ENCODE measurements at regions not wholly inside any gene's neighbourhood (a gene's known extent, or its start where the extent isn't known, plus 50 kb on each side); places are given as distances from the start of the nearest gene placed in this dataset.

- Histone ChIP-seq H3K4me1 (ENCODE audit: control insufficient read depth, insufficient read depth, low read length) (no peaks in the 10 kb centered on the region), H3K27me3 (ENCODE audit: control insufficient read depth, insufficient read depth) (no peaks in the 10 kb centered on the region), H3K27ac (ENCODE audit: low read length) (no peak overlapping the region), H3K4me3 (ENCODE audit: low read length) (no peak overlapping the region), H3K9me3 (ENCODE audit: control insufficient read depth, low read length) (no peaks in the 10 kb centered on the region)
- DNase-seq (no peak), ATAC-seq (no peak)
- intact Hi-C loops (cut with DNase I) = no loop called here
- 87% methylated on average over 4 of the region's 4 CpGs for WGBS
Measured at GRCh38 chr20:55172310-55173002, 697.1 kb downstream of the DOK5 start.

- 33% methylated on average over 2 of the region's 2 CpGs for WGBS
- H3K4me1 ChIP-seq (ENCODE audit: control insufficient read depth, insufficient read depth, low read length) = no peaks in the 10 kb centered on the region
Measured at GRCh38 chr20:55166063-55166462, 690.7 kb downstream of the DOK5 start.

GRCh38 chr20:55160996-55161395 lies 685.6 kb downstream of the DOK5 start:
- Histone ChIP-seq H3K27me3 (ENCODE audit: control insufficient read depth, insufficient read depth) (no peaks in the 10 kb centered on the region), H3K27ac (ENCODE audit: low read length) (no peak overlapping the region), H3K4me1 (ENCODE audit: control insufficient read depth, insufficient read depth, low read length) (no peaks in the 10 kb centered on the region), H3K9me3 (ENCODE audit: control insufficient read depth, low read length) (no peaks in the 10 kb centered on the region), H3K4me3 (ENCODE audit: low read length) (no peak overlapping the region)
- intact Hi-C loops (cut with DNase I) = no loop called here
- DNase-seq = no peak
- no peak for ATAC-seq
- 75% methylated on average over 1 of the region's 1 CpG for WGBS

More at GRCh38 chr20:55166063-55166462, 690.7 kb downstream of the DOK5 start:
- H3K27ac ChIP-seq (ENCODE audit: low read length) = no peak overlapping the region
- H3K27me3 ChIP-seq (ENCODE audit: control insufficient read depth, insufficient read depth) = no peaks in the 10 kb centered on the region
- DNase-seq (no peak), ATAC-seq (no peak)
- intact Hi-C loops (cut with DNase I) = no loop called here
- no peaks in the 10 kb centered on the region for H3K9me3 ChIP-seq (ENCODE audit: control insufficient read depth, low read length)
- no peak overlapping the region for H3K4me3 ChIP-seq (ENCODE audit: low read length)

GRCh38 chr20:55160037-55160436 lies 684.6 kb downstream of the DOK5 start:
- H3K27ac ChIP-seq (ENCODE audit: low read length) = no peak overlapping the region
- H3K4me1 ChIP-seq (ENCODE audit: control insufficient read depth, insufficient read depth, low read length) = no peaks in the 10 kb centered on the region
- no peak overlapping the region for H3K4me3 ChIP-seq (ENCODE audit: low read length)
- WGBS = 63% methylated on average over 3 of the region's 3 CpGs
- H3K9me3 ChIP-seq (ENCODE audit: control insufficient read depth, low read length) = no peaks in the 10 kb centered on the region
- intact Hi-C loops (cut with DNase I) = no loop called here
- DNase-seq (no peak), ATAC-seq (no peak)
- no peaks in the 10 kb centered on the region for H3K27me3 ChIP-seq (ENCODE audit: control insufficient read depth, insufficient read depth)

- Histone ChIP-seq H3K9me3 (ENCODE audit: control insufficient read depth, low read length) (no peaks in the 10 kb centered on the region), H3K27ac (ENCODE audit: low read length) (no peak overlapping the region), H3K4me1 (ENCODE audit: control insufficient read depth, insufficient read depth, low read length) (no peaks in the 10 kb centered on the region), H3K27me3 (ENCODE audit: control insufficient read depth, insufficient read depth) (no peaks in the 10 kb centered on the region), H3K4me3 (ENCODE audit: low read length) (no peak overlapping the region)
- ATAC-seq (no peak), DNase-seq (no peak)
- 71% methylated on average over 3 of the region's 3 CpGs for WGBS
- intact Hi-C loops (cut with DNase I) = no loop called here
Measured at GRCh38 chr20:55159230-55159629, 683.8 kb downstream of the DOK5 start.

- Histone ChIP-seq H3K4me1 (ENCODE audit: control insufficient read depth, insufficient read depth, low read length) (no peaks in the 10 kb centered on the region), H3K9me3 (ENCODE audit: control insufficient read depth, low read length) (no peaks in the 10 kb centered on the region), H3K4me3 (ENCODE audit: low read length) (no peak overlapping the region), H3K27ac (ENCODE audit: low read length) (no peak overlapping the region), H3K27me3 (ENCODE audit: control insufficient read depth, insufficient read depth) (no peaks in the 10 kb centered on the region)
- DNase-seq (no peak), ATAC-seq (no peak)
- 90% methylated on average over 2 of the region's 2 CpGs for WGBS
- intact Hi-C loops (cut with DNase I) = no loop called here
Measured at GRCh38 chr20:55158446-55158845, 683.1 kb downstream of the DOK5 start.

- no peak for DNase-seq
- intact Hi-C loops (cut with DNase I) = no loop called here
- H3K27ac ChIP-seq (ENCODE audit: low read length) = no peak overlapping the region
- no peaks in the 10 kb centered on the region for H3K9me3 ChIP-seq (ENCODE audit: control insufficient read depth, low read length)
- ATAC-seq = no peak
- no peaks in the 10 kb centered on the region for H3K27me3 ChIP-seq (ENCODE audit: control insufficient read depth, insufficient read depth)
- no peak overlapping the region for H3K4me3 ChIP-seq (ENCODE audit: low read length)
- no peaks in the 10 kb centered on the region for H3K4me1 ChIP-seq (ENCODE audit: control insufficient read depth, insufficient read depth, low read length)
Measured at GRCh38 chr20:55155360-55155759, 680.0 kb downstream of the DOK5 start.

- Histone ChIP-seq H3K9me3 (ENCODE audit: control insufficient read depth, low read length) (no peaks in the 10 kb centered on the region), H3K4me1 (ENCODE audit: control insufficient read depth, insufficient read depth, low read length) (no peaks in the 10 kb centered on the region), H3K27ac (ENCODE audit: low read length) (no peak overlapping the region), H3K27me3 (ENCODE audit: control insufficient read depth, insufficient read depth) (no peaks in the 10 kb centered on the region), H3K4me3 (ENCODE audit: low read length) (no peak overlapping the region)
- DNase-seq = no peak
- 39% methylated on average over 3 of the region's 3 CpGs for WGBS
- intact Hi-C loops (cut with DNase I) = no loop called here
- ATAC-seq = no peak
Measured at GRCh38 chr20:55153001-55153645, 677.7 kb downstream of the DOK5 start.

- 13% methylated on average over 4 of the region's 4 CpGs for WGBS
- no peak for ATAC-seq
Measured at GRCh38 chr20:55151171-55151570, 675.8 kb downstream of the DOK5 start.

GRCh38 chr20:55143601-55144000 lies 668.2 kb downstream of the DOK5 start:
- Histone ChIP-seq H3K4me1 (ENCODE audit: control insufficient read depth, insufficient read depth, low read length) (no peaks in the 10 kb centered on the region), H3K4me3 (ENCODE audit: low read length) (no peak overlapping the region), H3K27me3 (ENCODE audit: control insufficient read depth, insufficient read depth) (no peaks in the 10 kb centered on the region), H3K9me3 (ENCODE audit: control insufficient read depth, low read length) (no peaks in the 10 kb centered on the region), H3K27ac (ENCODE audit: low read length) (no peak overlapping the region)
- intact Hi-C loops (cut with DNase I) = no loop called here
- DNase-seq = no peak
- ATAC-seq = no peak

More at GRCh38 chr20:55151171-55151570, 675.8 kb downstream of the DOK5 start:
- no peak for DNase-seq
- no peaks in the 10 kb centered on the region for H3K4me1 ChIP-seq (ENCODE audit: control insufficient read depth, insufficient read depth, low read length)
- intact Hi-C loops (cut with DNase I) = no loop called here
- H3K9me3 ChIP-seq (ENCODE audit: control insufficient read depth, low read length) = no peaks in the 10 kb centered on the region
- H3K27ac ChIP-seq (ENCODE audit: low read length) = no peak overlapping the region
- no peak overlapping the region for H3K4me3 ChIP-seq (ENCODE audit: low read length)
- no peaks in the 10 kb centered on the region for H3K27me3 ChIP-seq (ENCODE audit: control insufficient read depth, insufficient read depth)

GRCh38 chr20:55142932-55143331 lies 667.5 kb downstream of the DOK5 start:
- intact Hi-C loops (cut with DNase I) = no loop called here
- no peak overlapping the region for H3K4me3 ChIP-seq (ENCODE audit: low read length)
- H3K27ac ChIP-seq (ENCODE audit: low read length) = no peak overlapping the region
- no peaks in the 10 kb centered on the region for H3K27me3 ChIP-seq (ENCODE audit: control insufficient read depth, insufficient read depth)
- H3K4me1 ChIP-seq (ENCODE audit: control insufficient read depth, insufficient read depth, low read length) = no peaks in the 10 kb centered on the region
- no peaks in the 10 kb centered on the region for H3K9me3 ChIP-seq (ENCODE audit: control insufficient read depth, low read length)
- DNase-seq (no peak), ATAC-seq (no peak)
- 54% methylated on average over 5 of the region's 5 CpGs for WGBS

All from right cardiac atrium (tissue), 5 donors.